ENCODE measurements at regions not wholly inside any gene's neighbourhood (a gene's known extent, or its start where the extent isn't known, plus 50 kb on each side); places are given as distances from the start of the nearest gene placed in this dataset.
"Not testable (repeated sequence)": the region's sequence is repeated elsewhere in the genome, so short reads cannot be mapped to it uniquely, and the experiment has no call there.

DNA sequence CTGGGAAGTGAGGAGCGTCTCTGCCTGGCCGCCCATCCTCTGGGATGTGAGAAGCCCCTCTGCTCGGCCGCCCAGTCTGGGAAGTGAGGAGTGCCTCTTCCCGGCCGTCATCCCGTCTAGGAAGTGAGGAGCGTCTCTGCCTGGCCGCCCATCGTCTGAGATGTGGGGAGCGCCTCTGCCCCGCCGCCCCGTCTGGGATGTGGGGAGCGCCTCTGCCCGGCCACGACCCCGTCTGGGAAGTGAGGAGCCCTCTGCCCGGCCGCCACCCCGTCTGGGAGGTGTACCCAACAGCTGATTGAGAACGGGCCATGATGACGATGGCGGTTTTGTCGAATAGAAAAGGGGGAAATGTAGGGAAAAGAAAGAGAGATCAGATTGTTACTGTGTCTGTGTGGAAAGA lies 173.9 kb upstream of the PRSS1 start:
- not testable (repeated sequence) for TF ChIP-seq POLR2A (IDR thresholded peaks at IDR 0.05); CTCF (IDR thresholded peaks at IDR 0.05); EP300 (IDR thresholded peaks at IDR 0.05; ENCODE audit: low read depth)
